Tongue (tissue), 1 donor: ENCODE measurements at regions not wholly inside any gene's neighbourhood (a gene's known extent, or its start where the extent isn't known, plus 50 kb on each side); places are given as distances from the start of the nearest gene placed in this dataset.

Source experiments
- DNase-seq: peaks from one replicate; pipeline ENCODE4 v3.0.0-alpha.2; 2015

GRCh38 chr22:27454807-27455450, 346.6 kb downstream of the MN1 start:
- no peak for DNase-seq

GRCh38 chr22:27455526-27455925, 346.0 kb downstream of the MN1 start:
- DNase-seq = no peak

GRCh38 chr22:27456696-27457503, 344.7 kb downstream of the MN1 start:
- no peak for DNase-seq

GRCh38 chr22:27459999-27460398, 341.6 kb downstream of the MN1 start:
- no peak for DNase-seq

GRCh38 chr22:27460591-27461347, 340.8 kb downstream of the MN1 start:
- peak; percentile 71 for DNase-seq

GRCh38 chr22:27461470-27461869, 340.1 kb downstream of the MN1 start:
- no peak for DNase-seq

GRCh38 chr22:27462190-27462589, 339.4 kb downstream of the MN1 start:
- no peak for DNase-seq

GRCh38 chr22:27463121-27463660, 338.4 kb downstream of the MN1 start:
- DNase-seq = no peak

GRCh38 chr22:27466229-27466628, 335.3 kb downstream of the MN1 start:
- DNase-seq = no peak

GRCh38 chr22:27466778-27467438, 334.6 kb downstream of the MN1 start:
- no peak for DNase-seq

GRCh38 chr22:27467711-27468110, 333.8 kb downstream of the MN1 start:
- peak; percentile 85 for DNase-seq

GRCh38 chr22:27468712-27469111, 332.8 kb downstream of the MN1 start:
- no peak for DNase-seq

- DNase-seq = no peak
Measured at GRCh38 chr22:27470169-27470772, 331.3 kb downstream of the MN1 start.

GRCh38 chr22:27472975-27473374, 328.6 kb downstream of the MN1 start:
- no peak for DNase-seq

- DNase-seq = no peak
Measured at GRCh38 chr22:27473533-27473932, 328.0 kb downstream of the MN1 start.

GRCh38 chr22:27474112-27474571, 327.4 kb downstream of the MN1 start:
- no peak for DNase-seq

GRCh38 chr22:27474711-27475547, 326.6 kb downstream of the MN1 start:
- peak; percentile 88 for DNase-seq

GRCh38 chr22:27475548-27475897, 326.0 kb downstream of the MN1 start:
- no peak for DNase-seq

- DNase-seq = no peak
Measured at GRCh38 chr22:27476318-27476717, 325.2 kb downstream of the MN1 start.

- no peak for DNase-seq
Measured at GRCh38 chr22:27476729-27477128, 324.8 kb downstream of the MN1 start.

GRCh38 chr22:27477171-27477570, 324.4 kb downstream of the MN1 start:
- DNase-seq = no peak
